Femur (tissue), 1 donor: ENCODE measurements at regions not wholly inside any gene's neighbourhood (a gene's known extent, or its start where the extent isn't known, plus 50 kb on each side); places are given as distances from the start of the nearest gene placed in this dataset.
"Not testable (repeated sequence)": the region's sequence is repeated elsewhere in the genome, so short reads cannot be mapped to it uniquely, and the experiment has no call there.

Experiments used
- DNase-seq: peaks from one replicate; pipeline ENCODE4 v3.0.0-alpha.2; 2017

- no peak for DNase-seq
Observed at GRCh38 chr13:78133511-78133910, 214.9 kb upstream of the EDNRB start.

- no peak for DNase-seq
Observed at GRCh38 chr13:78131811-78132210, 213.2 kb upstream of the EDNRB start.

GRCh38 chr13:78131346-78131745 lies 212.7 kb upstream of the EDNRB start:
- DNase-seq: no peak

- no peak for DNase-seq
Observed at GRCh38 chr13:78129823-78130222, 211.2 kb upstream of the EDNRB start.

- no peak for DNase-seq
Observed at GRCh38 chr13:78129359-78129758, 210.7 kb upstream of the EDNRB start.

GRCh38 chr13:78121459-78122348 lies 203.1 kb upstream of the EDNRB start:
- DNase-seq: peak; percentile 39

GRCh38 chr13:78121001-78121400 lies 202.4 kb upstream of the EDNRB start:
- no peak for DNase-seq

GRCh38 chr13:78120144-78120543 lies 201.5 kb upstream of the EDNRB start:
- not testable (repeated sequence) for DNase-seq

- not testable (repeated sequence) for DNase-seq
Observed at GRCh38 chr13:78117070-78117469, 198.4 kb upstream of the EDNRB start.

- DNase-seq: no peak
Observed at GRCh38 chr13:78105656-78106055, 187.0 kb upstream of the EDNRB start.

GRCh38 chr13:78103936-78104335 lies 185.3 kb upstream of the EDNRB start:
- DNase-seq: no peak

GRCh38 chr13:78102741-78103140 lies 184.1 kb upstream of the EDNRB start:
- no peak for DNase-seq

- peak; percentile 56 for DNase-seq
Observed at GRCh38 chr13:78102121-78102677, 183.6 kb upstream of the EDNRB start.

GRCh38 chr13:78100486-78100885 lies 181.9 kb upstream of the EDNRB start:
- DNase-seq: no peak

- no peak for DNase-seq
Observed at GRCh38 chr13:78098249-78098648, 179.6 kb upstream of the EDNRB start.

- DNase-seq: no peak
Observed at GRCh38 chr13:78096221-78096620, 177.6 kb upstream of the EDNRB start.

GRCh38 chr13:78087966-78088678 lies 169.5 kb upstream of the EDNRB start:
- no peak for DNase-seq

- no peak for DNase-seq
Observed at GRCh38 chr13:78085434-78086225, 167.0 kb upstream of the EDNRB start.

GRCh38 chr13:78084401-78084800 lies 165.8 kb upstream of the EDNRB start:
- no peak for DNase-seq

GRCh38 chr13:78078168-78078567 lies 159.5 kb upstream of the EDNRB start:
- DNase-seq: no peak

- no peak for DNase-seq
Observed at GRCh38 chr13:78067290-78067689, 148.7 kb upstream of the EDNRB start.

- DNase-seq: no peak
Observed at GRCh38 chr13:78065141-78065540, 146.5 kb upstream of the EDNRB start.

- no peak for DNase-seq
Observed at GRCh38 chr13:78061806-78062205, 143.2 kb upstream of the EDNRB start.
